ENCODE measurements at regions not wholly inside any gene's neighbourhood (a gene's known extent, or its start where the extent isn't known, plus 50 kb on each side); places are given as distances from the start of the nearest gene placed in this dataset.
"Not testable (repeated sequence)": the region's sequence is repeated elsewhere in the genome, so short reads cannot be mapped to it uniquely, and the experiment has no call there.

- DNase-seq: no peak
These were observed 136.4 kb upstream of the NDST4 start for GRCh38 chr4:115249808-115250207.

- DNase-seq: no peak
These were observed 121.1 kb upstream of the NDST4 start for GRCh38 chr4:115234405-115235093.

GRCh38 chr4:115233600-115233999, 120.2 kb upstream of the NDST4 start:
- DNase-seq: no peak

- no peak for DNase-seq
These were observed 116.5 kb upstream of the NDST4 start for GRCh38 chr4:115229873-115230272.

GRCh38 chr4:115228851-115229250, 115.4 kb upstream of the NDST4 start:
- no peak for DNase-seq

- no peak for DNase-seq
These were observed 108.6 kb upstream of the NDST4 start for GRCh38 chr4:115222061-115222460.

GRCh38 chr4:115219862-115220261, 106.4 kb upstream of the NDST4 start:
- DNase-seq: no peak

GRCh38 chr4:115219315-115219860, 106.0 kb upstream of the NDST4 start:
- no peak for DNase-seq

GRCh38 chr4:115215935-115216334, 102.5 kb upstream of the NDST4 start:
- DNase-seq: no peak

GRCh38 chr4:115213716-115214115, 100.3 kb upstream of the NDST4 start:
- DNase-seq: no peak

GRCh38 chr4:115201042-115201330, 87.6 kb upstream of the NDST4 start:
- DNase-seq: no peak

- DNase-seq: not testable (repeated sequence)
These were observed 87.0 kb upstream of the NDST4 start for GRCh38 chr4:115200201-115201041.

- not testable (repeated sequence) for DNase-seq
These were observed 81.2 kb upstream of the NDST4 start for GRCh38 chr4:115194612-115195011.

- DNase-seq: no peak
These were observed 77.1 kb upstream of the NDST4 start for GRCh38 chr4:115190529-115190928.

GRCh38 chr4:115187136-115187535, 73.7 kb upstream of the NDST4 start:
- no peak for DNase-seq

GRCh38 chr4:115179438-115180062, 66.1 kb upstream of the NDST4 start:
- DNase-seq: not testable (repeated sequence)

- not testable (repeated sequence) for DNase-seq
These were observed 65.3 kb upstream of the NDST4 start for GRCh38 chr4:115178687-115179086.

GRCh38 chr4:115171220-115171619, 57.8 kb upstream of the NDST4 start:
- DNase-seq: no peak

- DNase-seq: no peak
These were observed 52.1 kb upstream of the NDST4 start for GRCh38 chr4:115165503-115165902.
